Dermis microvascular lymphatic vessel endothelial cell (primary cell): ENCODE measurements at regions not wholly inside any gene's neighbourhood (a gene's known extent, or its start where the extent isn't known, plus 50 kb on each side); places are given as distances from the start of the nearest gene placed in this dataset.
"Not testable (repeated sequence)": the region's sequence is repeated elsewhere in the genome, so short reads cannot be mapped to it uniquely, and the experiment has no call there.

Source experiments
- DNase-seq, 2 donors: peaks; one replicate each; pipeline versions ENCODE4 v3.0.0 to v3.0.0-alpha.2; 2010; ENCODE audit warnings: low read depth in 2 of 2

GRCh38 chr11:67877316-67877715, 126.6 kb downstream of the UNC93B1 start:
- not testable (repeated sequence) for DNase-seq

DNA sequence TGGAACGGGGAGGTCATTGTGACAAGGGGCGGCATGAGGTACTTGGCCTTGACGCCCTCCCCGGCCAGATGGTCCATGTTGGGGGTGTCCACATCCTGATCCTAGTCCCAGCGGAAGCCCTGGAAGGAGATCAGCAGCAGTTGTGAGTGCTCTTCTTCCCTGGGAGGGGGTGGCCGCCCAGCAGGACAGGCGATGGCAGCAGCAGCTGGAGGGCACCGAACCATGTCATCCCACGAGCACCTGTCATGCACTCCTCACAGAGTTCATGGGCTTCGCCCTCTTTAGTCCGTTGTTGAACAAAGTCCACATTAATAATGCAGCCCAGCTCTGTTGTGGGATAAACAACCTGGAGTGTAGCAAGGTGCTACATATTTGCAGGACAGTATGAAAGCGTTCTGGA, 130.7 kb downstream of the UNC93B1 start:
- not testable (repeated sequence) for DNase-seq

- DNase-seq = not testable (repeated sequence)
Observed at GRCh38 chr11:67871168-67871567, 132.7 kb downstream of the UNC93B1 start.

DNA sequence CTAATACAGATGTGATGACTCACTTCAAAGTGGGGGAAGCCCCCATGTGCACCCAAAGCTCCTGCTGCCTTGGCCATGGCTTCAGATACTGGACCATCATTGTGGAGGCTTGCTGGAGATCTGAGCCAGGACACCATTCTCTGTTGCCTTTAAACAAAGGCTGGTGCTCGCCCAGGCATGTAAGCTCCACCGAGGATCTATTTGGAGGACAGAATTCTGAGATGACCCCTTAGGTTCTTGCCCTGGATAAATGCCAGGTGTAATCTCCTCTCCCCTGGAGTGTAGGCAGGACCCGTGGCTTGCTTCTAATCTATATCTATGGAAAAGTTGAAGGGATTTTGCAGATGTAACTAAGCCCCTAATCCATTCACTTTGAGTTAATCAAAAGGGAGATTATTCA, 141.0 kb downstream of the UNC93B1 start:
- DNase-seq = not testable (repeated sequence)

DNA sequence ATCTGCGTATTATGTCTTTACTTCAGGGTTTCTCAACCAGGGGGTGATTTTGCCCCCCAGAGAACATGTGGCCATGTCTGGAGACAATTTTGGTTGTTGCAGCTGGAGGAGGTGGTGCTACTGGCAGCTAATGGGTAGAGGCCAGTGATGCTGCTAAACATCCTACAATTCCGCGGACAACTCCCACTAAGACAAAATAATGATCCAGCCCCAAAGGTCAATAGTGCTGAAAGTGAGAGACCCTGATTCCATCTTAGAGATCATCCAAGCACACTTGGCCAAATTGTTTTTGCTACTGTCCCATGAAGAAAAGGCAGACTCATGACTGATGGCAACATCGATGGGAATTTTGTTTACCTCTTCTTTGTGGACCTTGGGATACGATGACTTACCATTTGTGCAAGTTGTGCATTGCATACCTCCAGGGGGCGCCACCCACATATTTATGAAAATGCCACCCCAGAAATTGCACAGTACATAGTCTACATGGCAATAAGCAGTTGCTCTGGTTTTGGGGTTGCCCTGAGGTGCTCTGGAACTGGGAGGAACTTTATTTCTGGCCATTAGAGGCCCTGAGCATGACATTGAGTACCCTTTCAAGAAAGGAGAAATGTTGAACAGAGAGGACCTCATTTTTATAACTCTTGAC, 144.3 kb downstream of the UNC93B1 start:
- DNase-seq = peak in 1 of 2 donors; percentile 13

- DNase-seq = not testable (repeated sequence)
Observed at GRCh38 chr11:67850747-67851146, 153.2 kb downstream of the UNC93B1 start.

DNA sequence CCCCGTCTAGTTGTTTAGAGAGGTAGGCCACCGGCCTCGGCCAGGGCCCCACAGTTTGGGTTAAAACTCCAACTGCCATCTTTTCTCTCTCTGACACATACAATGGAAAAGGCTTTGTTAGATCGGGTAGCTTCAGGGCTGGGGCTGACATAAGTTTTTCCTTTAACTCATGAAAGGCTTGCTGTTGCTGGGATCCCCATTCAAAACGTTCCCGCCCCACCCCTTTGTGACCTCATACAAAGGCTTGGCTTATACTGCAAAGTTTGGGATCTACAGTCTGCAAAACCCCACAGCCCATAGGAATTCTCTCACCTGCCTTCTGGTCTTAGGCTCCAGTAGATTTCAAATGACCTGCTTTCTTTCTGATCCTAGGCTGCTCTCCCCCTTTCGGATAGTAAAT, 154.1 kb downstream of the UNC93B1 start:
- DNase-seq = not testable (repeated sequence)

DNA sequence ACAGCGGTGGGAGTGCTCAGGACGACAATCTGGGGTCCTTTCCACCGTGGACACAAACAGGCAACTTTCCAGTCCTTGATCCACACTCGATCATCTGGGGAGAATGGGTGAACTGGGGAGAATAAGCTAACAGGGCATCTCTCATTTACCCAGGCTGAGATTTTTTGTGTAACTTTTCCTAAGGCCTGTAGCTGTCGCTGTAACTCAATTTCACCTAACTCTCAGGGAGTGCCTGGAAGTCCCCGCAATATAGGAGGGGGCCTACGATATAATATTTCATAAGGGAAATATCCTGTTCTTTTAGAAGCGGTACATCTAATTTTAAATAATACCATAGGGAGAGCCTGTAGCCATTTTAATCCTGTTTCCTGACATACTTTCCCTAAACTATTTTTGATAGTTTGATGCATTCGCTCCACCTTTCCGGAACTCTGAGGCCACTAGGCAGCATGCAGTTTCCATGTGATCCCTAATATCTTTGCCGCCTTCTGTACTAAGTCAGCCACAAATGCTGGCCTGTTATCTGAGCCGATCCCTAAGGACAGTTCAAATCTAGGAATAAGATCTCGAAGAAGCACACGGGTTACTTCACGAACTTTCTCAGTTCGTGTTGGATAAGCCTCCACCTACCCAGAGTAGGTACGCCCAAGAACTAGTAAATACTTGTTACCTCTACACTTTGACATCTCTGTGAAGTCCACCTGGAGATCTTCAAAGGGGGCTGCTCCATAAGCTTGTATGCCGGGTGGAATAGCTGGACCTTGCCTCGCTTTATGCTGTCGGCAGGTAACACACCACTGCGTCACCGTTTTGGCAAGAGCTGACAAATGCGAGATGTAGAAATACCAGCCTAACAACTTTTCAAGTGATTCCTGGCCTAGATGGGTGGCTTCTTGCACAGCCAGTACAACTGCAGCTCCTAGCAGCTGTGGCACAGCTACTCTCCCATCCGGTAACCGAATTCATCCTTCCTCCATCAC, 155.7 kb downstream of the UNC93B1 start:
- DNase-seq = peak in 1 of 2 donors; percentile 1

DNA sequence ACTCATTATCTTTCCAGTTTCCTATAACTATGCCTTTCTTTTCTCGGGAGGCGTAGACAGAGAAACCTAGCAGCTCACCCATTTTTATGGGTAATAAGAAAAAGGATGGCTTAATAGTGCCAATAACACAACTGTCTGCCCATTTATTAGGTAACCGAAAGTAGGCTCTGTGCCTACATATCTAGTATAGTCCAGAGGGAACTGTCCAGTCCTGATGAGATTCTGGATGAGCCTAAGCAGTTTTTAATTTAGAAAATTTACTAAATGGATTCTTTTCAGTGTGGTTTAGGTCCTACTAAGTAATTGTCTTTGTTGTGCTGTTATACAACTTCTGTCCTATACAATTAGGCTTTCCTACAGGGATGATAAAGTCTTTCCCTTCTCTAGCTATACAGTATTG, 157.6 kb downstream of the UNC93B1 start:
- not testable (repeated sequence) for DNase-seq

- DNase-seq = not testable (repeated sequence)
Observed at GRCh38 chr11:67845296-67845695, 158.6 kb downstream of the UNC93B1 start.

GRCh38 chr11:67840599-67840998, 163.3 kb downstream of the UNC93B1 start:
- DNase-seq = not testable (repeated sequence)

- DNase-seq = not testable (repeated sequence)
Observed at GRCh38 chr11:67830152-67830551, 155.7 kb upstream of the ALDH3B2 start.

DNA sequence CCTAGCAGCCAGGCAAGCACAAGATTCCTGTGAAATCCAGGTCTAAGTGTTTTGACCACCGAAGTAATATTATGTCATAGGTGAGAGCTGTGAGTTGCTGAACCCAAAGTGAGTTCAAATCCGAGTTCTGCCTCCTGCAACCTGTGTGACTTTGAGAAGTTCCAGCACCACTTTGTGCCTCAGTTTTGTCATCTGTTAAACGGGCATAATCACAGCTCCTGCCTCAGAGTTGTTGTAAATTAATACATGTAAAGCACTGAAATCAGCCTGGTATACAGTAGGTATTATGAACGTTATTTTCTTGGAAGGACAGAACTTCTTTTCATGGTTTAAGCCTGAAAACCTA, 152.5 kb upstream of the ALDH3B2 start:
- not testable (repeated sequence) for DNase-seq

- DNase-seq = peak in 1 of 2 donors; percentile 78
Observed at GRCh38 chr11:67826028-67826950, 151.9 kb upstream of the ALDH3B2 start.

- DNase-seq = not testable (repeated sequence)
Observed at GRCh38 chr11:67824861-67825260, 150.4 kb upstream of the ALDH3B2 start.

DNA sequence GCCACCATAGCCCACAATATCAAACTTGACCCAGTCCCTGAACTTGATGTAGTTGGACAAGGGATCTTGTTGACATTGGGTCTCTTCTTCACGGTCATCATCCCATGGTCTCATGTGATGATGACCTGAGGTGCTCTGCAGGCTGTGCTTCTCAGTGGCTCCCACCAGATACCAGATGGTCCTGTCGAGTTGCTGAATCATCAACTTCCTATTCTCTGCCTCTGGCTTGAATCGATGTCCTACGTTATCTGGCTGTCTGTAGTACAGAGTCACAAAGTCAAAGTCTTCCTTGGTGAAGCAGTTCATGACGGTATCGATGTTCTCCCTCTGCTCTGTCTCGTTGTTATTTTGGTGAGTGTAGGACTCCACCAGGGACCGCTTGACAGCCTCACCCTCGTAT, 145.7 kb upstream of the ALDH3B2 start:
- no peak for DNase-seq

DNA sequence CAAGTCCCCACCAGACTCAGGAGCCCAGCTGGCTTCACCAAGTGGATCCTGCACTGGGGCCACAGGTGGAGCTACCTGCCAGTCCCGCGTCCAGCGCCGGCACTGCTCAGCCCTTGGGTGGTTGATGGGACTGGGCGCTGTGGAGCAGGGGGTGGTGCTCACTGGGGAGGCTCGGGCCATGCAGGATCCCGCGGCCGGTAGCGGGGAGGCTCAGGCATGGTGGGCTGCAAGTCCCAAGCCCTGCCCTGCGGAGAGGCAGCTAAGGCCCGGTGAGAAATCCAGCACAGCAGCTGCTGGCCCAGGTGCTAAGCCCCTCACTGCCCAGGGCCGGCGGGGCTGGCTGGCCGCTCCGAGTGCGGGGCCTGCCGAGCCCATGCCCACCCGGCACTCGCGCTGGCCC, 143.1 kb upstream of the ALDH3B2 start:
- DNase-seq = not testable (repeated sequence)

GRCh38 chr11:67809301-67809700, 134.9 kb upstream of the ALDH3B2 start:
- DNase-seq = not testable (repeated sequence)

GRCh38 chr11:67807896-67808295, 133.5 kb upstream of the ALDH3B2 start:
- DNase-seq = not testable (repeated sequence)

- DNase-seq = not testable (repeated sequence)
Observed at GRCh38 chr11:67806728-67807235, 132.4 kb upstream of the ALDH3B2 start.

DNA sequence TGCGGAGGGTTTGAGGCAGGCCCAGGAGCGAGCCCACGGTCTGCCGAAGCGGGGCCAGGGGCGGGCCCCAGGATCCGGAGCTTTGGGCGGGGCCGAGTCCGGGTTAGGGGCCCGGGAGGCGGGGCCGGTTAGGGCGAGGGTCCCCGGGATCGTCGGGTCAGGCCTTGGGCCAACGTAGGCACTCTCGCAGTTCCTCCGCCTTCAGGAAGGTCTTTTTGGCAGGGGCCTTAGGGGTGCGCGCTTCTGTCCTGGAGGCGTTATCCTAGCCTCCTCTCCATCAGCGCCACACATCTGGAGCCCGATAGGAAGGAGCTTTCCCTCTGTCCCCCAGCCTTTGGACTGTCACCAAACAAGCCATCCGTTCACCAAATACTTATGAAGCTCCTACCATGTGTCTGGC, 131.8 kb upstream of the ALDH3B2 start:
- not testable (repeated sequence) for DNase-seq
